ENCODE measurements at regions not wholly inside any gene's neighbourhood (a gene's known extent, or its start where the extent isn't known, plus 50 kb on each side); places are given as distances from the start of the nearest gene placed in this dataset.

GRCh38 chr2:17328161-17328560 lies 190.1 kb downstream of the RAD51AP2 start:
- no peak for DNase-seq (ENCODE audit: low spot score in 2 of 2)
- Histone ChIP-seq H3K27ac (no peak overlapping the region), H3K27me3 (no peaks in the 10 kb centered on the region), H3K9me3 (no peaks in the 10 kb centered on the region), H3K4me1 (no peaks in the 10 kb centered on the region), H3K36me3 (no peaks in the 10 kb centered on the region), H3K4me3 (no peak overlapping the region)
- intact Hi-C loops (cut with DNase I; ENCODE audit: low total_unique reads), result no loop called here
- TF ChIP-seq POLR2A (IDR thresholded peaks at IDR 0.05) (no peak), POLR2AphosphoS5 (IDR thresholded peaks at IDR 0.05) (no peak), CTCF (IDR thresholded peaks at IDR 0.05) (no peak)

GRCh38 chr2:17327649-17328048 lies 190.6 kb downstream of the RAD51AP2 start:
- no peaks in the 10 kb centered on the region for H3K9me3 ChIP-seq
- intact Hi-C loops (cut with DNase I; ENCODE audit: low total_unique reads), result no loop called here
- H3K27me3 ChIP-seq, result no peaks in the 10 kb centered on the region
- DNase-seq (ENCODE audit: low spot score in 2 of 2), result no peak
- no peak overlapping the region for H3K4me3 ChIP-seq
- TF ChIP-seq POLR2A (IDR thresholded peaks at IDR 0.05) (no peak), CTCF (IDR thresholded peaks at IDR 0.05) (no peak), POLR2AphosphoS5 (IDR thresholded peaks at IDR 0.05) (no peak)
- no peaks in the 10 kb centered on the region for H3K4me1 ChIP-seq
- H3K27ac ChIP-seq, result no peak overlapping the region
- no peaks in the 10 kb centered on the region for H3K36me3 ChIP-seq

GRCh38 chr2:17326717-17327116 lies 191.5 kb downstream of the RAD51AP2 start:
- Histone ChIP-seq H3K27me3 (no peaks in the 10 kb centered on the region), H3K4me3 (no peak overlapping the region), H3K36me3 (no peaks in the 10 kb centered on the region), H3K27ac (no peak overlapping the region), H3K4me1 (no peaks in the 10 kb centered on the region), H3K9me3 (no peaks in the 10 kb centered on the region)
- intact Hi-C loops (cut with DNase I; ENCODE audit: low total_unique reads), result no loop called here
- DNase-seq (ENCODE audit: low spot score in 2 of 2), result no peak
- no peak for TF ChIP-seq POLR2AphosphoS5 (IDR thresholded peaks at IDR 0.05)

- Histone ChIP-seq H3K9me3 (no peaks in the 10 kb centered on the region), H3K27ac (no peak overlapping the region), H3K27me3 (no peaks in the 10 kb centered on the region), H3K36me3 (no peaks in the 10 kb centered on the region), H3K4me1 (no peaks in the 10 kb centered on the region), H3K4me3 (no peak overlapping the region)
- DNase-seq (ENCODE audit: low spot score in 2 of 2), result no peak
- intact Hi-C loops (cut with DNase I; ENCODE audit: low total_unique reads), result loop anchor here (1.0 kb wide), 1 partner anchor 8 kb away; no protein-coding TSS in a partner anchor
- TF ChIP-seq POLR2AphosphoS5 (IDR thresholded peaks at IDR 0.05) (no peak), POLR2A (IDR thresholded peaks at IDR 0.05) (no peak), CTCF (IDR thresholded peaks at IDR 0.05) (no peak)
Observed at GRCh38 chr2:17323697-17324096, 194.5 kb downstream of the RAD51AP2 start.

- intact Hi-C loops (cut with DNase I; ENCODE audit: low total_unique reads), result no loop called here
- DNase-seq (ENCODE audit: low spot score in 2 of 2), result no peak
Observed at GRCh38 chr2:17322461-17322860, 195.8 kb downstream of the RAD51AP2 start.

More at GRCh38 chr2:17322461-17322860, 195.8 kb downstream of the RAD51AP2 start:
- Histone ChIP-seq H3K27me3 (no peaks in the 10 kb centered on the region), H3K4me3 (no peak overlapping the region), H3K36me3 (no peaks in the 10 kb centered on the region), H3K4me1 (no peaks in the 10 kb centered on the region), H3K9me3 (no peaks in the 10 kb centered on the region), H3K27ac (no peak overlapping the region)
- TF ChIP-seq POLR2AphosphoS5 (IDR thresholded peaks at IDR 0.05) (no peak), POLR2A (IDR thresholded peaks at IDR 0.05) (no peak), CTCF (IDR thresholded peaks at IDR 0.05) (no peak)
